CD4-positive, CD25-positive, alpha-beta regulatory T cell (primary cell): ENCODE measurements at regions not wholly inside any gene's neighbourhood (a gene's known extent, or its start where the extent isn't known, plus 50 kb on each side); places are given as distances from the start of the nearest gene placed in this dataset.

Experiments
- ATAC-seq, 2 donors: fragments of 150-1000 bp; cut with Tn5 transposase; one replicate each; pipeline ENCODE4 v1.10.0; 2021; ENCODE audit warnings: low read depth in 2 of 2, moderate number of reproducible peaks in 2 of 2, moderate library complexity in 1 of 2
- DNase-seq, 3 donors: peaks; one replicate each; pipeline versions ENCODE4 v3.0.0 to v3.0.0-alpha.2; 2012 to 2022; ENCODE audit warnings: mixed read lengths in 1 of 3
- H3K27ac ChIP-seq: one replicate; pipeline ENCODE4 v1.7.0; 2013; ENCODE audit warnings: mild to moderate bottlenecking, low read length; ENCODE audit not compliant: insufficient read depth, poor library complexity, severe bottlenecking
- H3K27me3 ChIP-seq: one replicate; pipeline ENCODE4 v1.7.0; 2013; ENCODE audit warnings: low read length; ENCODE audit not compliant: control insufficient read depth, insufficient read depth
- H3K36me3 ChIP-seq: one replicate; pipeline ENCODE4 v1.7.0; 2013; ENCODE audit warnings: mild to moderate bottlenecking, low read length, moderate library complexity; ENCODE audit not compliant: control insufficient read depth, insufficient read depth
- H3K4me1 ChIP-seq: 2 replicates; pipeline ENCODE4 v1.7.0; 2013; ENCODE audit warnings: mild to moderate bottlenecking, low read length; ENCODE audit not compliant: insufficient read depth, control insufficient read depth, poor library complexity, severe bottlenecking
- H3K4me3 ChIP-seq: one replicate; pipeline ENCODE4 v1.7.0; 2013; ENCODE audit warnings: low read depth, mild to moderate bottlenecking, low read length, moderate library complexity
- H3K9me3 ChIP-seq, 2 experiments: 1 replicate in 1 of 2; 2 replicates in 1 of 2; pipeline ENCODE4 v1.7.0; 2013; ENCODE audit warnings: low read length in 2 of 2, mild to moderate bottlenecking in 1 of 2, moderate library complexity in 1 of 2; ENCODE audit not compliant: control insufficient read depth in 2 of 2
- H3K27ac Mint-ChIP-seq, 3 donors: one replicate each; pipeline ENCODE4 v1.8.0; 2020 to 2022; ENCODE audit warnings: mild to moderate bottlenecking in 3 of 3, mixed read lengths in 3 of 3, moderate library complexity in 2 of 3
- H3K27me3 Mint-ChIP-seq: one replicate; pipeline ENCODE4 v1.8.0; 2022; ENCODE audit warnings: mild to moderate bottlenecking, mixed read lengths
- H3K36me3 Mint-ChIP-seq: one replicate; pipeline ENCODE4 v1.8.0; 2020; ENCODE audit warnings: mixed read lengths
- H3K4me1 Mint-ChIP-seq, 4 donors: one replicate each; pipeline ENCODE4 v1.8.0; 2020 to 2022; ENCODE audit warnings: mixed read lengths in 4 of 4, mild to moderate bottlenecking in 1 of 4
- H3K4me3 Mint-ChIP-seq, 4 donors: one replicate each; pipeline ENCODE4 v1.8.0; 2020 to 2022; ENCODE audit warnings: mild to moderate bottlenecking in 4 of 4, mixed read lengths in 4 of 4, moderate library complexity in 3 of 4
- H3K9me3 Mint-ChIP-seq, 7 donors: one replicate each; pipeline ENCODE4 v1.8.0; 2020 to 2022; ENCODE audit warnings: mixed read lengths in 7 of 7, mild to moderate bottlenecking in 3 of 7, moderate library complexity in 2 of 7

- H3K27me3 Mint-ChIP-seq = peaks cover 20% of the 10 kb centered on the region
- H3K9me3 Mint-ChIP-seq = no peaks in the 10 kb centered on the region
- no peak overlapping the region for H3K27ac Mint-ChIP-seq
- H3K36me3 ChIP-seq = no peaks in the 10 kb centered on the region
- H3K4me1 ChIP-seq = no peaks in the 10 kb centered on the region
- H3K4me3 Mint-ChIP-seq = no peak overlapping the region
- H3K4me1 Mint-ChIP-seq = no peaks in the 10 kb centered on the region
- H3K4me3 ChIP-seq = no peak overlapping the region
- no peaks in the 10 kb centered on the region for H3K27me3 ChIP-seq
- no peak for ATAC-seq
- no peaks in the 10 kb centered on the region for H3K36me3 Mint-ChIP-seq
- H3K9me3 ChIP-seq = no peaks in the 10 kb centered on the region
- no peak for DNase-seq
- no peak overlapping the region for H3K27ac ChIP-seq
Measured at GRCh38 chr20:48246061-48246790, 460.9 kb upstream of the SULF2 start.

GRCh38 chr20:48242623-48243022 is 457.3 kb upstream of the SULF2 start:
- H3K9me3 ChIP-seq = no peaks in the 10 kb centered on the region
- H3K4me1 ChIP-seq = no peaks in the 10 kb centered on the region
- no peak overlapping the region for H3K4me3 Mint-ChIP-seq
- no peaks in the 10 kb centered on the region for H3K4me1 Mint-ChIP-seq
- no peak for DNase-seq
- no peaks in the 10 kb centered on the region for H3K27me3 ChIP-seq
- peaks cover 12% of the 10 kb centered on the region for H3K27me3 Mint-ChIP-seq
- no peak overlapping the region for H3K4me3 ChIP-seq
- H3K9me3 Mint-ChIP-seq = peaks cover 0 to 2% (median 0%) of the 10 kb centered on the region in 7 donors
- H3K27ac ChIP-seq = no peak overlapping the region
- no peaks in the 10 kb centered on the region for H3K36me3 ChIP-seq
- no peak for ATAC-seq
- no peak overlapping the region for H3K27ac Mint-ChIP-seq
- H3K36me3 Mint-ChIP-seq = no peaks in the 10 kb centered on the region

GRCh38 chr20:48241482-48241881 is 456.2 kb upstream of the SULF2 start:
- Mint-ChIP-seq H3K9me3 (peaks cover 0 to 2% (median 0%) of the 10 kb centered on the region in 7 donors), H3K27ac (no peak overlapping the region), H3K27me3 (peaks cover 7% of the 10 kb centered on the region), H3K4me1 (no peaks in the 10 kb centered on the region), H3K36me3 (no peaks in the 10 kb centered on the region), H3K4me3 (no peak overlapping the region)
- Histone ChIP-seq H3K4me3 (no peak overlapping the region), H3K4me1 (no peaks in the 10 kb centered on the region), H3K27ac (no peak overlapping the region), H3K36me3 (no peaks in the 10 kb centered on the region), H3K27me3 (no peaks in the 10 kb centered on the region), H3K9me3 (no peaks in the 10 kb centered on the region)
- DNase-seq (no peak), ATAC-seq (no peak)

GRCh38 chr20:48238781-48239180 is 453.5 kb upstream of the SULF2 start:
- Histone ChIP-seq H3K27me3 (no peaks in the 10 kb centered on the region), H3K9me3 (no peaks in the 10 kb centered on the region), H3K4me3 (no peak overlapping the region), H3K4me1 (no peaks in the 10 kb centered on the region), H3K36me3 (no peaks in the 10 kb centered on the region), H3K27ac (no peak overlapping the region)
- DNase-seq = no peak
- Mint-ChIP-seq H3K27ac (no peak overlapping the region), H3K4me3 (no peak overlapping the region), H3K9me3 (peaks cover 0 to 2% (median 0%) of the 10 kb centered on the region in 7 donors), H3K4me1 (no peaks in the 10 kb centered on the region), H3K27me3 (peaks cover 4% of the 10 kb centered on the region), H3K36me3 (no peaks in the 10 kb centered on the region)
- ATAC-seq = no peak

DNA sequence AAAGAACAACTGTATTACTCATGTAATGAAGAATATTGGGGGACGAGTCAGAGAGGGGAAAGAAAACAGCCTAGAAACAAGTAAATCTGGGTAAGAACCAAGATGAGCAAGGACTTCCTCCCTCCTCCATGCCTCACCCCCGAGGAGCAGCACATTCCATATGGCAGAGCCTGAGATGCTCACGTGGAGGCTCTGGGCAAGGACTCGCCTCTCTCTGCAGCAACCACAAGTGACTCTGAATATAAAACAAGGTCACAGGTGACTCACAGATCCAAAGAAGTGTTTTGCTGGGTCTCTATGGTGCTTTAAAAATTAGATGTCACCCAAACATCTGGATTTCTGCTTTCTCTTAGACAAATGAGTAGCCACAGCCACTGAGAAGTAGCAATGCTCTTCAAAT is 453.0 kb upstream of the SULF2 start:
- Histone ChIP-seq H3K4me3 (no peak overlapping the region), H3K27ac (no peak overlapping the region), H3K36me3 (no peaks in the 10 kb centered on the region), H3K4me1 (no peaks in the 10 kb centered on the region), H3K9me3 (no peaks in the 10 kb centered on the region), H3K27me3 (no peaks in the 10 kb centered on the region)
- Mint-ChIP-seq H3K36me3 (no peaks in the 10 kb centered on the region), H3K4me1 (no peaks in the 10 kb centered on the region), H3K27ac (no peak overlapping the region), H3K27me3 (peaks cover 4% of the 10 kb centered on the region), H3K9me3 (peaks cover 0 to 3% (median 0%) of the 10 kb centered on the region in 7 donors), H3K4me3 (no peak overlapping the region)
- DNase-seq (no peak), ATAC-seq (no peak)

- no peak overlapping the region for H3K27ac Mint-ChIP-seq
- peaks cover 0 to 12% (median 3%) of the 10 kb centered on the region in 7 donors for H3K9me3 Mint-ChIP-seq
- H3K4me3 Mint-ChIP-seq = no peak overlapping the region
- no peak for DNase-seq
- peaks cover 0 to 5% (median under 1%) of the 10 kb centered on the region in 4 donors for H3K4me1 Mint-ChIP-seq
- Histone ChIP-seq H3K27me3 (no peaks in the 10 kb centered on the region), H3K36me3 (no peaks in the 10 kb centered on the region), H3K27ac (no peak overlapping the region), H3K9me3 (peaks cover 2 to 10% of the 10 kb centered on the region in 2 experiments), H3K4me1 (no peaks in the 10 kb centered on the region), H3K4me3 (no peak overlapping the region)
- no peaks in the 10 kb centered on the region for H3K36me3 Mint-ChIP-seq
- peaks cover 4% of the 10 kb centered on the region for H3K27me3 Mint-ChIP-seq
- no peak for ATAC-seq
Measured at GRCh38 chr20:48236000-48236970, 451.0 kb upstream of the SULF2 start.

- DNase-seq (no peak), ATAC-seq (no peak)
- Mint-ChIP-seq H3K9me3 (peaks cover 0 to 14% (median 3%) of the 10 kb centered on the region in 7 donors), H3K4me1 (peaks cover 0 to 5% (median under 1%) of the 10 kb centered on the region in 4 donors), H3K4me3 (no peak overlapping the region), H3K27ac (no peak overlapping the region), H3K27me3 (peaks cover 4% of the 10 kb centered on the region), H3K36me3 (no peaks in the 10 kb centered on the region)
- Histone ChIP-seq H3K27ac (no peak overlapping the region), H3K9me3 (peaks cover 2 to 15% of the 10 kb centered on the region in 2 experiments), H3K36me3 (no peaks in the 10 kb centered on the region), H3K4me1 (no peaks in the 10 kb centered on the region), H3K27me3 (no peaks in the 10 kb centered on the region), H3K4me3 (no peak overlapping the region)
Measured at GRCh38 chr20:48234951-48235350, 449.7 kb upstream of the SULF2 start.
